Fibroblast of mammary gland (primary cell): ENCODE measurements at regions not wholly inside any gene's neighbourhood (a gene's known extent, or its start where the extent isn't known, plus 50 kb on each side); places are given as distances from the start of the nearest gene placed in this dataset.
A peak's percentile ranks its signal among the peaks of the same experiment; 100 is the strongest.

ENCODE experiments used
- DNase-seq: peaks from one replicate; pipeline ENCODE4 v3.0.0-alpha.2; 2010; ENCODE audit warnings: low read depth
- H3K4me3 ChIP-seq: 2 replicates; pipeline ENCODE4 v1.5.1; 2011; ENCODE audit warnings: low read depth, mild to moderate bottlenecking, low read length, moderate library complexity; ENCODE audit not compliant: control insufficient read depth
- TF ChIP-seq, protein P1 (sequence below): conservative IDR thresholded peaks from 2 replicates; pipeline ENCODE4 v1.5.1; 2011; ENCODE audit warnings: low read depth, low read length, inconsistent platforms; ENCODE audit not compliant: control insufficient read depth, insufficient read depth

DNA sequence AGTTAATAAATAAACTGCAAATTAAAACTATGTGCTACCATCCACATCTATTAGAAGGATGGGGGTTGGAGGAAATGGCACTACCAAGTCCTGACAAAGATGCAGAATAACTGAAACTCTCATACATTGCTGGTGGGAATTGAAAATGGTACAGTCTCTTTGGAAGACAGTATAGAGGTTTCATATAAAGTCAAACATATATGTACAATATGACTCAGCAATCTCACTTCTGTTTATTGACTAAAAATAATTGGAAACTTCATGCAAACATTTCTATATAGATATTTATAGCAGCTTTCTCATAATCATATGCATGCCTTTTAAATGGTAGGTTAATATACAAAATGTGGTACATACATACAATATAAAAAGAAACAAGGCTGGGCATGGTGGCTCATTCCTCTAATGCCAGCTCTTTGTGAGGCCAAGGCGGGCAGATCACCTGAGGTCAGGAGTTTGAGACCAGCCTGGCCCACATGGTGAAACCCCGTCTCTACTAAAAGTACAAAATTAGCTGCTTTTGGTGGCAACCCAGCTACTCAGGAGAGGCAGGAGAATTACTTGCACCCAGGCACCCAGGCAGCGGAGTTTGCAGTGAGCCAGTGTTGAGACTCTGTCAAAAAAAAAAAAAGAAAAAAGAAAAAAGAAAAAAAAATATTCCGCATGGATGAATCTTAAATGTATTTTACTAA lies 225.0 kb upstream of the CXXC4 start:
- TF ChIP-seq, protein P1, sequence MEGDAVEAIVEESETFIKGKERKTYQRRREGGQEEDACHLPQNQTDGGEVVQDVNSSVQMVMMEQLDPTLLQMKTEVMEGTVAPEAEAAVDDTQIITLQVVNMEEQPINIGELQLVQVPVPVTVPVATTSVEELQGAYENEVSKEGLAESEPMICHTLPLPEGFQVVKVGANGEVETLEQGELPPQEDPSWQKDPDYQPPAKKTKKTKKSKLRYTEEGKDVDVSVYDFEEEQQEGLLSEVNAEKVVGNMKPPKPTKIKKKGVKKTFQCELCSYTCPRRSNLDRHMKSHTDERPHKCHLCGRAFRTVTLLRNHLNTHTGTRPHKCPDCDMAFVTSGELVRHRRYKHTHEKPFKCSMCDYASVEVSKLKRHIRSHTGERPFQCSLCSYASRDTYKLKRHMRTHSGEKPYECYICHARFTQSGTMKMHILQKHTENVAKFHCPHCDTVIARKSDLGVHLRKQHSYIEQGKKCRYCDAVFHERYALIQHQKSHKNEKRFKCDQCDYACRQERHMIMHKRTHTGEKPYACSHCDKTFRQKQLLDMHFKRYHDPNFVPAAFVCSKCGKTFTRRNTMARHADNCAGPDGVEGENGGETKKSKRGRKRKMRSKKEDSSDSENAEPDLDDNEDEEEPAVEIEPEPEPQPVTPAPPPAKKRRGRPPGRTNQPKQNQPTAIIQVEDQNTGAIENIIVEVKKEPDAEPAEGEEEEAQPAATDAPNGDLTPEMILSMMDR = no peak
- no peak for DNase-seq
- no peak overlapping the region for H3K4me3 ChIP-seq

DNA sequence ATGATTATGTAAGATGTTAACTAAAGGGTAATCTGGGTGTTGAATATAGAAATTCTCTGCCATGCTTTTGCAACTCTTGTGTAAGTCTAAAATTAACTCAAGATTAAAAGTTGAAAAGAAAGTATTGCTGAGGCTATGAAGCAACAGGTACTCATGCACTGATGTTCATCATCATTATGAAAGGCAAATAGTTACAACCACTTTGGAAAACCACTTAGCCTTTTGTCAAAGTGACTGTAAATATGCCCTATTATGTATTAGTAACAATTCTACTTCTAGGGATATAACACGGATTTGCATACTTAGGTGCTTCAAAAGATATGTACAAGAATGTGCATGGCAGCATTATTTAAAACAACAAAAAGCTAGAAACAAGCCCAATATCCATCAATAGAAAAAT lies 227.8 kb upstream of the CXXC4 start:
- no peak for DNase-seq
- TF ChIP-seq, protein P1 = no peak
- no peak overlapping the region for H3K4me3 ChIP-seq

DNA sequence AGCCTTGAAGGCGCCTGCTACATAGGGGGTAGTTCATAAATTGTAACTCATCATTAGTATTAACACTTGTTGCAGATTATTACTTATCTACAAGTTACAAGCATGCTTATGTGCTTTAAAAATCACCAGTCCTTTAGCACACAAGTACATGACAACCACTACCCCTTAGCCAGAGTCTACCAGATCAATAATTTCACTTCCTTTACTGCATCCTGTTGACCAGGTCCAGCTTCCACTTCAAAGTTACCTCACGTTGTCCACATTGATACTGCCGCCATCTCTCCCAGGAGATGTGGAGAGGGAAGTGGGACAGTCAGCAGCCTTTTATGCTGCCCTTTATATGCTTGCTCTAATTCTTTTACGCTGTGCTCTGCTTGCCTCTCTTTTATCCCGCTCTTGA lies 231.3 kb upstream of the CXXC4 start:
- no peak overlapping the region for H3K4me3 ChIP-seq
- TF ChIP-seq, protein P1 = no peak
- DNase-seq = no peak

DNA sequence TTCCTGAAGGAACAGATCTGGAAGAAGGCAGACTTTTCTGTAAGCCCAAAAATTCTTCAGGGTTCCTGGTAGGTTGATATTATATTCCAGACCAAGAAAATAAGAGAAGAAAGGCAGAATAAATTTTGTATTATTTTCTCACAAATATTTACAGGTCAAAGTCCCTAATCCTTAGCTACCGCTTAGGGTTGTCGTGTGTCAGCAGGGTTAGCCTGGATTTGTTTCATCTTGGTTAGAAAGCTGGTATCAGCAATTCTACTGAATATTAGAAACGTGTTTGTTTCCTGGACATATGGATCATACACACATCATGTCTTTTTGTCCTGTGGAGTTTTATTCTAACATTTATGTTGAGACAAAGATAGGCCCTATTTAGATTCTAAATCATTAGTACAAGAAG lies 232.9 kb upstream of the CXXC4 start:
- no peak for DNase-seq
- TF ChIP-seq, protein P1 = no peak
- no peak overlapping the region for H3K4me3 ChIP-seq

DNA sequence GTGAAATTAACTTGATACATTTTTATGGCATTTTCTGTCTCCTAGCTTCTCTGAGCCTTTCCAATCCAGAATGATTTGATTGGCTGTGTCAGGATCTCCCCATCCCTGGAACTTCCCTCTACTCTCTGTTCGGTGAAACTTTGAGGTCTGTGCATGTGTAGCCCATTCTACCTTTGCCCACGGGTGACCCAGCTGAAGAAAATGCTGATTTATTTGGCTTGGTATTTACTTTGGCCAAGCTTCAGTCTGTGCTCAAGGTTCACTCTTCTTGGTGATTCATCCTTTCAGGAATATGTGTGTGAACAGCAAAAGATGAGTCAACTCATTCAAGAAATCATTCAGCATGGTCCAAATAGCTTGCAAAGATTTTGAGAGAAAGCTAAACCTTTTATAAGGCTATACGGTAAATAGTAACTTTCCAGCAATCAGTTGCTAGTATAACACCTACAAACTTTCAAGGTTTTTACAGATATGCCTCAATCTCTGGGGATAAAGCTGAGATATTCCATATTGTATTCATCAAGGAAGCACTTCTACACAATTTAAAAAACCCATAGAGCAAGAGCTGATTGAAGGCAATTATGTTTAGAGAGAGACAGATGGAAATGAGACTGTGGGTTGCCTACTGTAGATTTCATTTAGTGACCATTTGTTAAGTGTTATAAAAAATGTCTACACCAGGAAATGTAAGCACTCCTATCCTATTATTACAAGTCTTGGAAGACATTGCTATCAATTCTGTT lies 233.9 kb upstream of the CXXC4 start:
- peak; percentile 95 for DNase-seq
- no peak overlapping the region for H3K4me3 ChIP-seq
- TF ChIP-seq, protein P1 = no peak

DNA sequence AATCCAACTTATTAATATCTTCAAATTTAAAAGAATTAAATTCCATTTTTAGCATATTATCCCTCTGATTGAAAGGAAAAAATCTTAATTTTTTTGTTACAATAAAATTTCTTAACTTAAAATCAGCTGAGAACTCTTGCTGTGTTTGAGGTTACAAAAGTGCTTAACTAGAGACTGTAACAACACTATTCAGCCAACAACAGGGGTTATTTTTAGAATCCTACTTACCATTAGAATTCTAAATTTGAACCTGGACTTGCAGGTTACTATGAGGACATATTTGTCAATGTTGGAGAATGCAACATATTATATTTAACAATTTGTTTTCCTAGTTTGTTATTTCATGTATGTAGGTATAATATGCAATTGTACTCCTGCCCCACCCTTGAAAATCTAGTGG lies 238.1 kb upstream of the CXXC4 start:
- TF ChIP-seq, protein P1 = no peak

More for the DNA sequence above, 238.1 kb upstream of the CXXC4 start:
- no peak for DNase-seq
- H3K4me3 ChIP-seq = no peak overlapping the region
